ENCODE measurements at regions not wholly inside any gene's neighbourhood (a gene's known extent, or its start where the extent isn't known, plus 50 kb on each side); places are given as distances from the start of the nearest gene placed in this dataset.

DNA sequence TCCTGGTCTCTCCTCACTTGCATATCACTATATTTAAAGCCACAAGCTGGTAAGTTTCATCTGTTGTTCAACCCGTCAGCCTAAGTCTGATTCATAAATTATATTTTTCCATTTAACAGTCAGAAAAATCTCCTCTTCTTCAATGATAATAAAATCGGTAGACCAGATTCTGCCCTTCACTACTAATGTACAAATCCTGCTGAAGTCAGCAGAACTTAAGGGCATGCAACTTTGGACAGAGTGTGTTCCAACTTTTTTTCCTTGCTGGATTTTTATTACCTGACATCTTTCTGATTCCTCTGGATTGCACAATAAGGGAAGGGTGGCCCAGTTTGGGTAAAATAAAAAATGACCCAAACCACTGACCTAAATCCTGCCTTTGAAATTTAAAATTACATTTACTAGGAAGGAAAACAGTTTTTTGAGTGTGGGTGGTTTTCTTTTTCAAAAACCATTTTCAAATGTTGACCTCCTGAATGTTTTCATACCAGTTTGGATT lies 125.4 kb upstream of the DIO2 start:
- BruUV-seq (replicated peaks) = no TSS peak

More for the DNA sequence above, 125.4 kb upstream of the DIO2 start:
- Histone ChIP-seq H3K4me1 (ENCODE audit: control insufficient read depth, extremely low read depth, insufficient read depth, low read length) (no peaks in the 10 kb centered on the region), H3K9me3 (replicated peaks; ENCODE audit: control insufficient read depth, insufficient read depth, low read length) (no peaks in the 10 kb centered on the region), H2AFZ (ENCODE audit: low read depth, low read length) (no peak overlapping the region), H3K79me2 (ENCODE audit: control insufficient read depth, insufficient read depth, low read length) (no peaks in the 10 kb centered on the region), H3K9me1 (replicated peaks; ENCODE audit: control insufficient read depth, extremely low read depth, insufficient read depth, low read length) (no peaks in the 10 kb centered on the region), H3K4me3 (replicated peaks in 1 of 3; ENCODE audit: insufficient read depth in 1 of 3, low read depth in 1 of 3, low read length in 3 of 3) (no peak overlapping the region), H3K27ac (ENCODE audit: insufficient read depth, low read depth, low read length) (no peak overlapping the region), H3K27me3 (ENCODE audit: control insufficient read depth in 2 of 2, insufficient read depth in 2 of 2, low read length in 2 of 2) (no peaks in the 10 kb centered on the region), H3K36me3 (ENCODE audit: control insufficient read depth in 2 of 2, extremely low read depth in 1 of 2, insufficient read depth in 2 of 2, low read length in 2 of 2) (no peaks in the 10 kb centered on the region), H3K4me2 (ENCODE audit: insufficient read depth, low read length) (no peak overlapping the region), H4K20me1 (replicated peaks; ENCODE audit: control insufficient read depth, extremely low read depth, insufficient read depth, low read length) (no peaks in the 10 kb centered on the region), H3K9ac (replicated peaks; ENCODE audit: extremely low read depth, insufficient read depth, low read length) (no peak overlapping the region)
- DNase-seq (ENCODE audit: low read depth, low spot score) = no peak
- no peak for FAIRE-seq
- dilution Hi-C loops (cut with MboI; ENCODE audit: extremely low pct_ligation_motif_present, low sequenced_read_pairs) (no loop called here), intact Hi-C loops (cut with micrococcal nuclease) (no loop called here)
- CTCF ChIA-PET = no interaction called here
- TF ChIP-seq, protein P1, sequence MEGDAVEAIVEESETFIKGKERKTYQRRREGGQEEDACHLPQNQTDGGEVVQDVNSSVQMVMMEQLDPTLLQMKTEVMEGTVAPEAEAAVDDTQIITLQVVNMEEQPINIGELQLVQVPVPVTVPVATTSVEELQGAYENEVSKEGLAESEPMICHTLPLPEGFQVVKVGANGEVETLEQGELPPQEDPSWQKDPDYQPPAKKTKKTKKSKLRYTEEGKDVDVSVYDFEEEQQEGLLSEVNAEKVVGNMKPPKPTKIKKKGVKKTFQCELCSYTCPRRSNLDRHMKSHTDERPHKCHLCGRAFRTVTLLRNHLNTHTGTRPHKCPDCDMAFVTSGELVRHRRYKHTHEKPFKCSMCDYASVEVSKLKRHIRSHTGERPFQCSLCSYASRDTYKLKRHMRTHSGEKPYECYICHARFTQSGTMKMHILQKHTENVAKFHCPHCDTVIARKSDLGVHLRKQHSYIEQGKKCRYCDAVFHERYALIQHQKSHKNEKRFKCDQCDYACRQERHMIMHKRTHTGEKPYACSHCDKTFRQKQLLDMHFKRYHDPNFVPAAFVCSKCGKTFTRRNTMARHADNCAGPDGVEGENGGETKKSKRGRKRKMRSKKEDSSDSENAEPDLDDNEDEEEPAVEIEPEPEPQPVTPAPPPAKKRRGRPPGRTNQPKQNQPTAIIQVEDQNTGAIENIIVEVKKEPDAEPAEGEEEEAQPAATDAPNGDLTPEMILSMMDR (IDR thresholded peaks at IDR 0.05; ENCODE audit: extremely low read depth in 1 of 2, insufficient read depth in 1 of 2, low read depth in 1 of 2, low read length in 2 of 2) = no peak
- no peak for TF ChIP-seq POLR2A (IDR thresholded peaks at IDR 0.05; ENCODE audit: low read depth, low read length)
- TF ChIP-seq JUN (IDR thresholded peaks at IDR 0.05; ENCODE audit: borderline replicate concordance, insufficient read depth, insufficient read length, low read depth) = no peak
- TF ChIP-seq MYC (IDR thresholded peaks at IDR 0.05; ENCODE audit: low read depth, low read length) = no peak
- TF ChIP-seq FOS (IDR thresholded peaks at IDR 0.05; ENCODE audit: borderline replicate concordance, insufficient read depth, low read length) = no peak
- TF ChIP-seq GATA2 (IDR thresholded peaks at IDR 0.05; ENCODE audit: insufficient read depth, insufficient read length, low read depth, low read length) = no peak
- TF ChIP-seq POLR2AphosphoS5 (IDR thresholded peaks at IDR 0.05; ENCODE audit: insufficient read depth, low read depth, low read length) = no peak
- TF ChIP-seq, protein P2, sequence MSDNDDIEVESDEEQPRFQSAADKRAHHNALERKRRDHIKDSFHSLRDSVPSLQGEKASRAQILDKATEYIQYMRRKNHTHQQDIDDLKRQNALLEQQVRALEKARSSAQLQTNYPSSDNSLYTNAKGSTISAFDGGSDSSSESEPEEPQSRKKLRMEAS (IDR thresholded peaks at IDR 0.05; ENCODE audit: insufficient read depth, insufficient read length) = no peak
- no peak for TF ChIP-seq EZH2 (IDR thresholded peaks at IDR 0.05; ENCODE audit: borderline replicate concordance, low read depth, low read length, severe bottlenecking)
- POLR2A ChIA-PET = no interaction called here

Data from endothelial cell of umbilical vein (primary cell).